SH-SY5Y (cell line): ENCODE measurements at regions not wholly inside any gene's neighbourhood (a gene's known extent, or its start where the extent isn't known, plus 50 kb on each side); places are given as distances from the start of the nearest gene placed in this dataset.

ENCODE experiments used
- GATA2 ChIP-seq: IDR thresholded peaks from 2 replicates; pipeline ENCODE4 v1.6.1; 2011; ENCODE audit warnings: mild to moderate bottlenecking, low read depth, low read length
- GATA3 ChIP-seq: IDR thresholded peaks from 2 replicates; pipeline ENCODE4 v1.6.1; 2011; ENCODE audit warnings: low read depth, mild to moderate bottlenecking, low read length, moderate library complexity

GRCh38 chr6:67802771-67803170, 832.3 kb upstream of the ADGRB3 start:
- TF ChIP-seq GATA2 (no peak), GATA3 (no peak)

- TF ChIP-seq GATA2 (no peak), GATA3 (no peak)
These were observed 842.1 kb upstream of the ADGRB3 start for GRCh38 chr6:67792996-67793395.

- TF ChIP-seq GATA2 (no peak), GATA3 (peak; percentile 49; the same call in 1 of the 2 replicates)
These were observed 844.5 kb upstream of the ADGRB3 start for GRCh38 chr6:67790569-67790968.

GRCh38 chr6:67779876-67780275, 855.2 kb upstream of the ADGRB3 start:
- TF ChIP-seq GATA2 (no peak), GATA3 (no peak)

GRCh38 chr6:67775333-67775732, 859.7 kb upstream of the ADGRB3 start:
- TF ChIP-seq GATA2 = no peak
- no peak for TF ChIP-seq GATA3

GRCh38 chr6:67768972-67769371, 866.1 kb upstream of the ADGRB3 start:
- no peak for TF ChIP-seq GATA2
- TF ChIP-seq GATA3 = no peak

- TF ChIP-seq GATA2 = no peak
- no peak for TF ChIP-seq GATA3
These were observed 869.0 kb upstream of the ADGRB3 start for GRCh38 chr6:67766057-67766456.

GRCh38 chr6:67759001-67759400, 876.1 kb upstream of the ADGRB3 start:
- no peak for TF ChIP-seq GATA3
- TF ChIP-seq GATA2 = no peak

GRCh38 chr6:67757465-67758033, 877.5 kb upstream of the ADGRB3 start:
- TF ChIP-seq GATA3 (no peak), GATA2 (no peak)

- no peak for TF ChIP-seq GATA2
- no peak for TF ChIP-seq GATA3
These were observed 886.6 kb upstream of the ADGRB3 start for GRCh38 chr6:67748521-67748920.

GRCh38 chr6:67736816-67737215, 898.3 kb upstream of the ADGRB3 start:
- TF ChIP-seq GATA3 (no peak), GATA2 (no peak)

GRCh38 chr6:67736161-67736560, 898.9 kb upstream of the ADGRB3 start:
- TF ChIP-seq GATA3 (no peak), GATA2 (no peak)

- TF ChIP-seq GATA3 (no peak), GATA2 (no peak)
These were observed 899.5 kb upstream of the ADGRB3 start for GRCh38 chr6:67735623-67736022.

GRCh38 chr6:67722861-67723261, 912.2 kb upstream of the ADGRB3 start:
- no peak for TF ChIP-seq GATA3
- TF ChIP-seq GATA2 = no peak

GRCh38 chr6:67717281-67717680, 917.8 kb upstream of the ADGRB3 start:
- TF ChIP-seq GATA2 (no peak), GATA3 (no peak)

- TF ChIP-seq GATA2 (no peak), GATA3 (no peak)
These were observed 928.7 kb upstream of the ADGRB3 start for GRCh38 chr6:67706388-67706787.
